Smooth muscle cell (in vitro differentiated cells): ENCODE measurements at regions not wholly inside any gene's neighbourhood (a gene's known extent, or its start where the extent isn't known, plus 50 kb on each side); places are given as distances from the start of the nearest gene placed in this dataset.

ENCODE experiments used
- DNase-seq: peaks from one replicate; lab custom pipeline; 2025; ENCODE audit not compliant: unreplicated experiment; lab: John Stamatoyannopoulos, UW
- H2AFZ ChIP-seq: fragments of 200-600 bp; sonication (generic); 2 replicates; pipeline ENCODE4 v1.6.0; 2016; ENCODE audit warnings: antibody characterized with exemption, low read depth, mild to moderate bottlenecking
- H3F3A ChIP-seq: fragments of 200-600 bp; sonication (generic); 2 replicates; pipeline ENCODE4 v1.6.0; 2017; ENCODE audit warnings: antibody characterized with exemption, low read depth
- H3K27ac ChIP-seq: fragments of 200-600 bp; sonication (generic); 2 replicates; pipeline ENCODE4 v1.5.1; 2016; ENCODE audit warnings: low read depth, mild to moderate bottlenecking
- H3K27me3 ChIP-seq: fragments of 200-600 bp; sonication (generic); 2 replicates; pipeline ENCODE4 v1.6.1; 2016; ENCODE audit warnings: low read depth, mild to moderate bottlenecking
- H3K36me3 ChIP-seq: fragments of 200-600 bp; sonication (generic); 2 replicates; pipeline ENCODE4 v1.5.1; 2016; ENCODE audit warnings: low read depth
- H3K4me1 ChIP-seq: fragments of 200-600 bp; sonication (generic); 2 replicates; pipeline ENCODE4 v1.5.1; 2016; ENCODE audit warnings: low read depth
- H3K4me2 ChIP-seq: fragments of 200-600 bp; sonication (generic); 2 replicates; pipeline ENCODE4 v1.6.0; 2016; ENCODE audit warnings: mild to moderate bottlenecking
- H3K4me3 ChIP-seq: fragments of 200-600 bp; sonication (generic); 2 replicates; pipeline ENCODE4 v1.5.1; 2016; ENCODE audit warnings: mild to moderate bottlenecking
- H3K79me2 ChIP-seq: fragments of 200-600 bp; sonication (generic); 2 replicates; pipeline ENCODE4 v1.6.0; 2016; ENCODE audit warnings: low read depth, mild to moderate bottlenecking
- H3K9ac ChIP-seq: fragments of 200-600 bp; sonication (generic); 2 replicates; pipeline ENCODE4 v1.6.0; 2016; ENCODE audit warnings: low read depth
- H3K9me3 ChIP-seq: fragments of 200-600 bp; sonication (generic); replicated peaks from 2 replicates; pipeline ENCODE4 v1.5.1; 2016; ENCODE audit warnings: low read depth
- H4K20me1 ChIP-seq: fragments of 200-600 bp; sonication (generic); 2 replicates; pipeline ENCODE4 v1.6.0; 2016; ENCODE audit warnings: low read depth
- CTCF ChIP-seq: fragments of 200-600 bp; sonication (generic); IDR thresholded peaks from 2 replicates; pipeline ENCODE4 v1.5.1; 2017; ENCODE audit warnings: borderline replicate concordance, mild to moderate bottlenecking, antibody characterized with exemption; ENCODE audit not compliant: insufficient read depth, poor library complexity, severe bottlenecking
- WGBS: methylation state at CpG from one replicate; pipeline ENCODE4 v1.1.7; 2016; ENCODE audit warnings: low lambda C conversion rate; 5-methylcytosine and 5-hydroxymethylcytosine counted together

- H3K4me3 ChIP-seq: no peak overlapping the region
- H3K4me2 ChIP-seq: peak overlapping the region; percentile 63
- H3K36me3 ChIP-seq: no peaks in the 10 kb centered on the region
- no peak overlapping the region for H3K9ac ChIP-seq
- H3K9me3 ChIP-seq: no peaks in the 10 kb centered on the region
- peak overlapping the region; percentile 82 for H2AFZ ChIP-seq
- TF ChIP-seq CTCF: no peak
- peak overlapping the region; percentile 58 for H3K27ac ChIP-seq
- DNase-seq: no peak
- H3K4me1 ChIP-seq: peaks cover 16% of the 10 kb centered on the region
- no peaks in the 10 kb centered on the region for H3K79me2 ChIP-seq
- H3K27me3 ChIP-seq: no peaks in the 10 kb centered on the region
- WGBS: 81% methylated on average over 2 of the region's 2 CpGs
- no peaks in the 10 kb centered on the region for H4K20me1 ChIP-seq
- H3F3A ChIP-seq: no peaks in the 10 kb centered on the region
These were observed 276.2 kb upstream of the ZEB2 start for GRCh38 chr2:144796164-144796563.

DNA sequence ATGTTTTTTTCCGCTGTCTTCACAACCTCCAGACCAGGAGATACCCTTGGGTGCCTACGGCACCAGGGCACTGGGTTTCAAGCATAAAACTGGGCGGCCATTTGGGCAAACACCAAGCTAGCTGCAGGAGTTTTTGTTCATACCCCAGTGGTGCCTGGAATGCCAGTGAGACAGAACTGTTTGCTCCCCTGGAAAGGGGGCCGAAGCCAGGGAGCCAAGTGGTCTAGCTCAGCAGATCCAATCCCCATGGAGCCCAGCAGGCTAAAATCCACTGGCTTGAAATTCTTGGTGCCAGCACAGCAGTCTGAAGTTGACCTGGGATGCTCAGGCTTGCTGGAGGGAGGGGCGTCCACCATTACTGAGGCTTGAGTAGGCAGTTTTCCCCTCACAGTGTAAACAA is 265.3 kb upstream of the ZEB2 start:
- H3K9ac ChIP-seq: no peak overlapping the region
- peaks cover 5% of the 10 kb centered on the region for H3K9me3 ChIP-seq
- no peaks in the 10 kb centered on the region for H3K79me2 ChIP-seq
- H3K4me1 ChIP-seq: no peaks in the 10 kb centered on the region
- no peak overlapping the region for H3K4me2 ChIP-seq
- H4K20me1 ChIP-seq: no peaks in the 10 kb centered on the region
- no peak overlapping the region for H2AFZ ChIP-seq
- WGBS: 100% methylated on average over 5 of the region's 5 CpGs
- no peak for TF ChIP-seq CTCF
- H3K27ac ChIP-seq: no peak overlapping the region
- no peaks in the 10 kb centered on the region for H3F3A ChIP-seq
- no peak for DNase-seq
- no peaks in the 10 kb centered on the region for H3K36me3 ChIP-seq
- H3K4me3 ChIP-seq: no peak overlapping the region
- no peaks in the 10 kb centered on the region for H3K27me3 ChIP-seq

DNA sequence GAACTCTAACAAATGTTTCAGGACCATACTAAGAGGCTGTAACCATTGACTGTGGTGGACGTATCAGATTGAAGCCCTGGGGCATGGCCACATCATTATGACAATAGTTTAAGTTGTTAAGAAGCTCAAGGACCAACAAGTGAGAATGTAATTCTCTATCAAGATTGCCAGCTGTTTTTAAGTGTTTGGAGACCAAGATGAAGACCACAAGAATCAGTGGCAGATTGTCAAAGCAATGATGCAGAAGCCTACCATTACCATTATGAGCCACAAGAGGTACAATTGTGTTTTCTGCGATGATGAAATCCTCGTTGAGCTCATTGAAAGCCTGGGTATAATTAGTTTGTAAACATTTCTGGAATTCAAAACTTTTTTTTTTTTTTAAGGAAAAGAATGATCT is 261.1 kb upstream of the ZEB2 start:
- Histone ChIP-seq H3K4me3 (no peak overlapping the region), H3K79me2 (no peaks in the 10 kb centered on the region), H3K4me2 (no peak overlapping the region), H3K4me1 (peaks cover 6% of the 10 kb centered on the region), H4K20me1 (no peaks in the 10 kb centered on the region), H3K9me3 (no peaks in the 10 kb centered on the region), H3K27me3 (no peaks in the 10 kb centered on the region), H3K27ac (no peak overlapping the region), H3F3A (peaks cover 3% of the 10 kb centered on the region), H3K9ac (no peak overlapping the region), H3K36me3 (no peaks in the 10 kb centered on the region), H2AFZ (no peak overlapping the region)
- 68% methylated on average over 3 of the region's 3 CpGs for WGBS
- TF ChIP-seq CTCF: no peak
- no peak for DNase-seq

GRCh38 chr2:144776766-144777165 is 256.8 kb upstream of the ZEB2 start:
- Histone ChIP-seq H3K9me3 (no peaks in the 10 kb centered on the region), H3K36me3 (no peaks in the 10 kb centered on the region), H3K9ac (no peak overlapping the region), H3K79me2 (no peaks in the 10 kb centered on the region), H3K4me1 (peaks cover 6% of the 10 kb centered on the region), H3K4me2 (peak overlapping the region; percentile 76), H2AFZ (peak overlapping the region; percentile 75), H3K4me3 (no peak overlapping the region), H4K20me1 (no peaks in the 10 kb centered on the region), H3F3A (peaks cover 3% of the 10 kb centered on the region), H3K27me3 (no peaks in the 10 kb centered on the region), H3K27ac (peak overlapping the region; percentile 49)
- DNase-seq: no peak
- TF ChIP-seq CTCF: no peak
